ENCODE measurements at regions not wholly inside any gene's neighbourhood (a gene's known extent, or its start where the extent isn't known, plus 50 kb on each side); places are given as distances from the start of the nearest gene placed in this dataset.

GRCh38 chr10:9158675-9159074, 1104.2 kb downstream of the GATA3 start:
- Histone ChIP-seq H3K36me3 (ENCODE audit: low read length) (no peaks in the 10 kb centered on the region), H3K9ac (ENCODE audit: low read length) (no peak overlapping the region), H3K79me2 (ENCODE audit: insufficient read depth, low read length) (no peaks in the 10 kb centered on the region), H3F3A (ENCODE audit: insufficient read depth) (no peaks in the 10 kb centered on the region), H3K4me3 (ENCODE audit: insufficient read depth, low read length, poor library complexity, severe bottlenecking) (no peak overlapping the region), H3K27me3 (ENCODE audit: low read length) (no peaks in the 10 kb centered on the region), H3K9me2 (replicated peaks; ENCODE audit: insufficient read depth, low read length) (no peaks in the 10 kb centered on the region), H3K9me3 (ENCODE audit: insufficient read depth, low read length) (no peaks in the 10 kb centered on the region), H3K27ac (ENCODE audit: low read depth, low read length) (no peak overlapping the region), H2AFZ (ENCODE audit: low read depth, low read length, severe bottlenecking) (no peak overlapping the region), H3K4me2 (ENCODE audit: low read depth, low read length, poor library complexity, severe bottlenecking) (no peak overlapping the region), H4K20me1 (ENCODE audit: low read depth, low read length) (no peaks in the 10 kb centered on the region)
- TF ChIP-seq EZH2phosphoT487 (conservative IDR thresholded peaks at IDR 0.05; ENCODE audit: low read length) (no peak), CTCF (IDR thresholded peaks at IDR 0.05; ENCODE audit: insufficient read depth, low read length, poor library complexity, severe bottlenecking) (no peak)

- Histone ChIP-seq H3K4me3 (ENCODE audit: insufficient read depth, low read length, poor library complexity, severe bottlenecking) (no peak overlapping the region), H2AFZ (ENCODE audit: low read depth, low read length, severe bottlenecking) (no peak overlapping the region), H3K27ac (ENCODE audit: low read depth, low read length) (no peak overlapping the region), H3K4me2 (ENCODE audit: low read depth, low read length, poor library complexity, severe bottlenecking) (no peak overlapping the region), H3K27me3 (ENCODE audit: low read length) (no peaks in the 10 kb centered on the region), H3K79me2 (ENCODE audit: insufficient read depth, low read length) (no peaks in the 10 kb centered on the region), H4K20me1 (ENCODE audit: low read depth, low read length) (no peaks in the 10 kb centered on the region), H3K9me2 (replicated peaks; ENCODE audit: insufficient read depth, low read length) (no peaks in the 10 kb centered on the region), H3K9me3 (ENCODE audit: insufficient read depth, low read length) (no peaks in the 10 kb centered on the region), H3K36me3 (ENCODE audit: low read length) (no peaks in the 10 kb centered on the region), H3K9ac (ENCODE audit: low read length) (no peak overlapping the region), H3F3A (ENCODE audit: insufficient read depth) (no peaks in the 10 kb centered on the region)
- TF ChIP-seq CTCF (IDR thresholded peaks at IDR 0.05; ENCODE audit: insufficient read depth, low read length, poor library complexity, severe bottlenecking) (no peak), EZH2phosphoT487 (conservative IDR thresholded peaks at IDR 0.05; ENCODE audit: low read length) (no peak)
These were observed 1105.8 kb downstream of the GATA3 start for GRCh38 chr10:9160275-9160674.

- Histone ChIP-seq H3K9me3 (ENCODE audit: insufficient read depth, low read length) (no peaks in the 10 kb centered on the region), H3K4me2 (ENCODE audit: low read depth, low read length, poor library complexity, severe bottlenecking) (no peak overlapping the region), H3K36me3 (ENCODE audit: low read length) (no peaks in the 10 kb centered on the region), H2AFZ (ENCODE audit: low read depth, low read length, severe bottlenecking) (no peak overlapping the region), H3K4me3 (ENCODE audit: insufficient read depth, low read length, poor library complexity, severe bottlenecking) (no peak overlapping the region), H3F3A (ENCODE audit: insufficient read depth) (no peaks in the 10 kb centered on the region), H3K79me2 (ENCODE audit: insufficient read depth, low read length) (no peaks in the 10 kb centered on the region), H3K27ac (ENCODE audit: low read depth, low read length) (no peak overlapping the region), H4K20me1 (ENCODE audit: low read depth, low read length) (no peaks in the 10 kb centered on the region), H3K9me2 (replicated peaks; ENCODE audit: insufficient read depth, low read length) (no peaks in the 10 kb centered on the region), H3K9ac (ENCODE audit: low read length) (no peak overlapping the region), H3K27me3 (ENCODE audit: low read length) (no peaks in the 10 kb centered on the region)
- TF ChIP-seq EZH2phosphoT487 (conservative IDR thresholded peaks at IDR 0.05; ENCODE audit: low read length), result no peak
- no peak for TF ChIP-seq CTCF (IDR thresholded peaks at IDR 0.05; ENCODE audit: insufficient read depth, low read length, poor library complexity, severe bottlenecking)
These were observed 1109.2 kb downstream of the GATA3 start for GRCh38 chr10:9163699-9164098.
